Pancreas (tissue), 10 donors: ENCODE measurements at regions not wholly inside any gene's neighbourhood (a gene's known extent, or its start where the extent isn't known, plus 50 kb on each side); places are given as distances from the start of the nearest gene placed in this dataset.
"Not testable (repeated sequence)": the region's sequence is repeated elsewhere in the genome, so short reads cannot be mapped to it uniquely, and the experiment has no call there.

ENCODE experiments used
- ATAC-seq, 4 donors: fragments of 200-7000 bp; cut with Tn5 transposase; one replicate each; pipeline versions ENCODE4 v1.8.0 to v1.9.1; 2020; ENCODE audit warnings: mild to moderate bottlenecking in 4 of 4, moderate library complexity in 4 of 4
- DNase-seq, 6 donors: peaks; one replicate each; pipeline ENCODE4 v3.0.0-alpha.2; 2020
- FAIRE-seq: peaks from 2 replicates; lab custom pipeline; 2012; peaks lifted over from hg19 to GRCh38; lab: Jason Lieb, UNC
- H3K27ac ChIP-seq, 4 donors: fragments of 200-600 bp; sonication (generic); 1 replicate in 3 of 4; 2 replicates in 1 of 4; pipeline versions ENCODE4 v1.5.0 to v1.8.0; 2020
- H3K27me3 ChIP-seq, 4 donors: fragments of 200-600 bp; one replicate each; pipeline ENCODE4 v1.8.0; 2021
- H3K36me3 ChIP-seq, 3 donors: fragments of 200-600 bp; sonication (generic) in 1 of 3; one replicate each; pipeline versions ENCODE4 v1.5.0 to v1.8.0; 2020 to 2021
- H3K4me1 ChIP-seq, 3 donors: fragments of 200-600 bp; one replicate each; pipeline ENCODE4 v1.8.0; 2021
- H3K4me3 ChIP-seq, 4 donors: fragments of 200-600 bp; sonication (generic) in 2 of 4; one replicate each; pipeline versions ENCODE4 v1.5.0 to v1.8.0; 2020 to 2021
- H3K9me3 ChIP-seq, 4 donors: fragments of 200-600 bp; one replicate each; pipeline ENCODE4 v1.8.0; 2021
- WGBS, 2 donors: extraction: QIAGEN DNeasy Blood & Tissue Kit; methylation state at CpG; one replicate each; pipeline ENCODE4 v1.1.7; 2013; 5-methylcytosine and 5-hydroxymethylcytosine counted together
- intact Hi-C, 3 donors: fragments of 100-400 bp; cut with DNase I; formaldehyde crosslinking; loops; one replicate each; pipeline versions ENCODE4 v1.11.1 to v1.14.2; 2022
- TF ChIP-seq, protein P1 (sequence below), 4 donors: fragments of 200-600 bp; sonication (generic) in 3 of 4; IDR thresholded peaks; one replicate each; pipeline versions ENCODE4 v1.5.0 to v1.8.0; 2021; ENCODE audit warnings: antibody characterized with exemption in 4 of 4
- donor health status: healthy with polysubstance abuse.
- donor health status: DM: no; HTN: no; CAD: no; lungs with moderate emphysema.
- donor health status: DM: no; HTN: no; CAD: no.
- donor health status: control.
- donor health status: control.
- donor health status: Bipolar disorder and iron deficiency.
- donor health status: DM: yes; HTN: yes; CAD: no.
- donor health status: DM: no; HTN: no; CAD: no.
- donor health status: DM: no; HTN: no; CAD: no.
- donor health status: DM: yes; HTN: yes; CAD: no.

GRCh38 chr12:90679674-90680073, 275.3 kb downstream of the CCER1 start:
- WGBS, 2 donors = 60 to 88% methylated on average over 1 of the region's 1 CpG
- Histone ChIP-seq H3K27ac (no peak overlapping the region), H3K4me3 (no peak overlapping the region), H3K36me3 (no peaks in the 10 kb centered on the region), H3K27me3 (no peaks in the 10 kb centered on the region), H3K4me1 (no peaks in the 10 kb centered on the region), H3K9me3 (no peaks in the 10 kb centered on the region)
- no peak for ATAC-seq
- no peak for DNase-seq
- intact Hi-C loops = no loop called here
- TF ChIP-seq, protein P1, sequence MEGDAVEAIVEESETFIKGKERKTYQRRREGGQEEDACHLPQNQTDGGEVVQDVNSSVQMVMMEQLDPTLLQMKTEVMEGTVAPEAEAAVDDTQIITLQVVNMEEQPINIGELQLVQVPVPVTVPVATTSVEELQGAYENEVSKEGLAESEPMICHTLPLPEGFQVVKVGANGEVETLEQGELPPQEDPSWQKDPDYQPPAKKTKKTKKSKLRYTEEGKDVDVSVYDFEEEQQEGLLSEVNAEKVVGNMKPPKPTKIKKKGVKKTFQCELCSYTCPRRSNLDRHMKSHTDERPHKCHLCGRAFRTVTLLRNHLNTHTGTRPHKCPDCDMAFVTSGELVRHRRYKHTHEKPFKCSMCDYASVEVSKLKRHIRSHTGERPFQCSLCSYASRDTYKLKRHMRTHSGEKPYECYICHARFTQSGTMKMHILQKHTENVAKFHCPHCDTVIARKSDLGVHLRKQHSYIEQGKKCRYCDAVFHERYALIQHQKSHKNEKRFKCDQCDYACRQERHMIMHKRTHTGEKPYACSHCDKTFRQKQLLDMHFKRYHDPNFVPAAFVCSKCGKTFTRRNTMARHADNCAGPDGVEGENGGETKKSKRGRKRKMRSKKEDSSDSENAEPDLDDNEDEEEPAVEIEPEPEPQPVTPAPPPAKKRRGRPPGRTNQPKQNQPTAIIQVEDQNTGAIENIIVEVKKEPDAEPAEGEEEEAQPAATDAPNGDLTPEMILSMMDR (IDR thresholded peaks at IDR 0.05) = no peak
- no peak for FAIRE-seq

GRCh38 chr12:90677552-90677951, 277.4 kb downstream of the CCER1 start:
- no peak overlapping the region for H3K4me3 ChIP-seq
- no peaks in the 10 kb centered on the region for H3K4me1 ChIP-seq
- ATAC-seq (no peak), DNase-seq (no peak), FAIRE-seq (no peak)
- H3K36me3 ChIP-seq = no peaks in the 10 kb centered on the region
- 41 to 50% methylated on average over 3 of the region's 3 CpGs for WGBS, 2 donors
- no peak overlapping the region for H3K27ac ChIP-seq
- H3K27me3 ChIP-seq = no peaks in the 10 kb centered on the region
- intact Hi-C loops = no loop called here
- H3K9me3 ChIP-seq = no peaks in the 10 kb centered on the region
- TF ChIP-seq, protein P1 (IDR thresholded peaks at IDR 0.05) = no peak

GRCh38 chr12:90677055-90677454, 277.9 kb downstream of the CCER1 start:
- Histone ChIP-seq H3K4me1 (no peaks in the 10 kb centered on the region), H3K9me3 (no peaks in the 10 kb centered on the region), H3K4me3 (no peak overlapping the region), H3K36me3 (no peaks in the 10 kb centered on the region), H3K27ac (no peak overlapping the region), H3K27me3 (no peaks in the 10 kb centered on the region)
- TF ChIP-seq, protein P1 (IDR thresholded peaks at IDR 0.05) = no peak
- DNase-seq = no peak
- intact Hi-C loops = no loop called here
- 69 to 80% methylated on average over 1 of the region's 1 CpG for WGBS, 2 donors
- no peak for ATAC-seq
- no peak for FAIRE-seq

- intact Hi-C loops = no loop called here
- WGBS, 2 donors = 48 to 63% methylated on average over 1 of the region's 1 CpG
- no peak for ATAC-seq
- Histone ChIP-seq H3K4me1 (no peaks in the 10 kb centered on the region), H3K27ac (no peak overlapping the region), H3K9me3 (no peaks in the 10 kb centered on the region), H3K4me3 (no peak overlapping the region), H3K36me3 (no peaks in the 10 kb centered on the region), H3K27me3 (no peaks in the 10 kb centered on the region)
- FAIRE-seq = no peak
- no peak for DNase-seq
- TF ChIP-seq, protein P1 (IDR thresholded peaks at IDR 0.05) = no peak
Measured at GRCh38 chr12:90675106-90675505, 279.9 kb downstream of the CCER1 start.

- no peaks in the 10 kb centered on the region for H3K36me3 ChIP-seq
- no peaks in the 10 kb centered on the region for H3K4me1 ChIP-seq
- H3K9me3 ChIP-seq = no peaks in the 10 kb centered on the region
- DNase-seq = no peak
- ATAC-seq = no peak
- no peak overlapping the region for H3K27ac ChIP-seq
- no peak for FAIRE-seq
- no peaks in the 10 kb centered on the region for H3K27me3 ChIP-seq
- TF ChIP-seq, protein P1 (IDR thresholded peaks at IDR 0.05) = no peak
- no peak overlapping the region for H3K4me3 ChIP-seq
- intact Hi-C loops = no loop called here
- 68 to 80% methylated on average over 1 of the region's 1 CpG for WGBS, 2 donors
Measured at GRCh38 chr12:90672081-90672480, 282.9 kb downstream of the CCER1 start.

GRCh38 chr12:90663949-90664348, 291.0 kb downstream of the CCER1 start:
- H3K4me3 ChIP-seq, DNase-seq, intact Hi-C loops, H3K4me1 ChIP-seq, H3K27ac ChIP-seq, H3K36me3 ChIP-seq, FAIRE-seq, H3K27me3 ChIP-seq, H3K9me3 ChIP-seq, ATAC-seq: not testable (repeated sequence)
- WGBS, 2 donors = 74 to 89% methylated on average over 7 of the region's 7 CpGs
